HG03108 (cell line): ENCODE measurements at regions not wholly inside any gene's neighbourhood (a gene's known extent, or its start where the extent isn't known, plus 50 kb on each side); places are given as distances from the start of the nearest gene placed in this dataset.

Experiments
- ATAC-seq: cut with Tn5 transposase; IDR thresholded peaks from one replicate; pipeline ENCODE4 v1.9.1; 2021; ENCODE audit warnings: moderate library complexity; ENCODE audit not compliant: unreplicated experiment

GRCh38 chr5:164555809-164556208, 1050.4 kb downstream of the MAT2B start:
- ATAC-seq, result no peak

GRCh38 chr5:164560216-164560615, 1054.8 kb downstream of the MAT2B start:
- no peak for ATAC-seq

GRCh38 chr5:164561933-164562872, 1056.8 kb downstream of the MAT2B start:
- no peak for ATAC-seq

- no peak for ATAC-seq
These were observed 1058.0 kb downstream of the MAT2B start for GRCh38 chr5:164563370-164563769.

- no peak for ATAC-seq
These were observed 1068.0 kb downstream of the MAT2B start for GRCh38 chr5:164573397-164573796.

GRCh38 chr5:164577201-164577600, 1071.8 kb downstream of the MAT2B start:
- no peak for ATAC-seq

GRCh38 chr5:164577742-164578141, 1072.3 kb downstream of the MAT2B start:
- no peak for ATAC-seq

GRCh38 chr5:164578401-164578800, 1073.0 kb downstream of the MAT2B start:
- no peak for ATAC-seq

- no peak for ATAC-seq
These were observed 1073.5 kb downstream of the MAT2B start for GRCh38 chr5:164578911-164579310.

GRCh38 chr5:164580155-164580554, 1074.7 kb downstream of the MAT2B start:
- no peak for ATAC-seq

GRCh38 chr5:164581889-164582288, 1076.5 kb downstream of the MAT2B start:
- no peak for ATAC-seq

- ATAC-seq, result no peak
These were observed 1088.6 kb downstream of the MAT2B start for GRCh38 chr5:164593982-164594381.

- ATAC-seq, result peak; percentile 63
These were observed 1092.0 kb downstream of the MAT2B start for GRCh38 chr5:164597293-164597900.

- no peak for ATAC-seq
These were observed 1094.9 kb downstream of the MAT2B start for GRCh38 chr5:164600274-164600673.

GRCh38 chr5:164600929-164601535, 1095.6 kb downstream of the MAT2B start:
- no peak for ATAC-seq

- no peak for ATAC-seq
These were observed 1103.1 kb downstream of the MAT2B start for GRCh38 chr5:164608507-164608906.

GRCh38 chr5:164610374-164610773, 1105.0 kb downstream of the MAT2B start:
- no peak for ATAC-seq

- no peak for ATAC-seq
These were observed 1109.3 kb downstream of the MAT2B start for GRCh38 chr5:164614707-164615106.

- no peak for ATAC-seq
These were observed 1111.9 kb downstream of the MAT2B start for GRCh38 chr5:164617290-164617689.

GRCh38 chr5:164627021-164627420, 1121.6 kb downstream of the MAT2B start:
- no peak for ATAC-seq

GRCh38 chr5:164636456-164636855, 1131.0 kb downstream of the MAT2B start:
- no peak for ATAC-seq
